SK-N-DZ (cell line): ENCODE measurements at regions not wholly inside any gene's neighbourhood (a gene's known extent, or its start where the extent isn't known, plus 50 kb on each side); places are given as distances from the start of the nearest gene placed in this dataset.

ENCODE experiments used
- DNase-seq: peaks from one replicate; pipeline ENCODE4 v3.0.0-alpha.2; 2015; ENCODE audit warnings: low spot score

- no peak for DNase-seq
Observed at GRCh38 chr15:56868170-56868569, 50.3 kb upstream of the TCF12 start.

GRCh38 chr15:56866803-56867202 lies 51.6 kb upstream of the TCF12 start:
- no peak for DNase-seq

GRCh38 chr15:56857828-56858227 lies 60.6 kb upstream of the TCF12 start:
- no peak for DNase-seq

- no peak for DNase-seq
Observed at GRCh38 chr15:56856934-56857333, 61.5 kb upstream of the TCF12 start.

- no peak for DNase-seq
Observed at GRCh38 chr15:56844892-56845291, 73.6 kb upstream of the TCF12 start.

- DNase-seq: no peak
Observed at GRCh38 chr15:56844471-56844870, 74.0 kb upstream of the TCF12 start.

- DNase-seq: no peak
Observed at GRCh38 chr15:56839641-56840040, 78.8 kb upstream of the TCF12 start.

- DNase-seq: no peak
Observed at GRCh38 chr15:56839099-56839498, 79.3 kb upstream of the TCF12 start.

GRCh38 chr15:56838085-56838484 lies 80.4 kb upstream of the TCF12 start:
- no peak for DNase-seq

GRCh38 chr15:56837273-56837672 lies 81.2 kb upstream of the TCF12 start:
- no peak for DNase-seq

- DNase-seq: no peak
Observed at GRCh38 chr15:56835718-56836171, 82.7 kb upstream of the TCF12 start.

GRCh38 chr15:56832125-56832524 lies 86.3 kb upstream of the TCF12 start:
- DNase-seq: no peak

- DNase-seq: no peak
Observed at GRCh38 chr15:56831467-56832005, 86.9 kb upstream of the TCF12 start.

GRCh38 chr15:56824175-56824574 lies 90.9 kb upstream of the ZNF280D start:
- no peak for DNase-seq

GRCh38 chr15:56821721-56822425 lies 88.6 kb upstream of the ZNF280D start:
- DNase-seq: peak; percentile 43

- no peak for DNase-seq
Observed at GRCh38 chr15:56820333-56820732, 87.0 kb upstream of the ZNF280D start.

GRCh38 chr15:56817321-56818080 lies 84.2 kb upstream of the ZNF280D start:
- no peak for DNase-seq

- no peak for DNase-seq
Observed at GRCh38 chr15:56816781-56817180, 83.5 kb upstream of the ZNF280D start.

- no peak for DNase-seq
Observed at GRCh38 chr15:56815247-56815646, 81.9 kb upstream of the ZNF280D start.

GRCh38 chr15:56814429-56814828 lies 81.1 kb upstream of the ZNF280D start:
- no peak for DNase-seq

- no peak for DNase-seq
Observed at GRCh38 chr15:56813995-56814394, 80.7 kb upstream of the ZNF280D start.

GRCh38 chr15:56812961-56813360 lies 79.7 kb upstream of the ZNF280D start:
- no peak for DNase-seq

GRCh38 chr15:56812221-56812620 lies 78.9 kb upstream of the ZNF280D start:
- DNase-seq: no peak
